ELR (cell line): ENCODE measurements at regions not wholly inside any gene's neighbourhood (a gene's known extent, or its start where the extent isn't known, plus 50 kb on each side); places are given as distances from the start of the nearest gene placed in this dataset.

ENCODE experiments used
- DNase-seq: peaks from one replicate; pipeline ENCODE4 v3.0.0-alpha.2; 2015; ENCODE audit warnings: low read depth

GRCh38 chr5:66472010-66472409, 124.2 kb upstream of the MAST4 start:
- no peak for DNase-seq

GRCh38 chr5:66475731-66476130, 120.5 kb upstream of the MAST4 start:
- no peak for DNase-seq

- DNase-seq = no peak
Observed at GRCh38 chr5:66477596-66477995, 118.6 kb upstream of the MAST4 start.

- no peak for DNase-seq
Observed at GRCh38 chr5:66494437-66494836, 101.8 kb upstream of the MAST4 start.

- DNase-seq = peak; percentile 60
Observed at GRCh38 chr5:66498791-66499207, 97.4 kb upstream of the MAST4 start.

GRCh38 chr5:66503203-66503789, 92.9 kb upstream of the MAST4 start:
- no peak for DNase-seq

GRCh38 chr5:66507106-66507505, 89.1 kb upstream of the MAST4 start:
- DNase-seq = no peak

GRCh38 chr5:66511491-66511890, 84.7 kb upstream of the MAST4 start:
- DNase-seq = peak; percentile 11

- DNase-seq = no peak
Observed at GRCh38 chr5:66513130-66513529, 83.1 kb upstream of the MAST4 start.

GRCh38 chr5:66515209-66515608, 81.0 kb upstream of the MAST4 start:
- no peak for DNase-seq

- no peak for DNase-seq
Observed at GRCh38 chr5:66516550-66516949, 79.6 kb upstream of the MAST4 start.

GRCh38 chr5:66517351-66517750, 78.8 kb upstream of the MAST4 start:
- DNase-seq = no peak

GRCh38 chr5:66518052-66518451, 78.1 kb upstream of the MAST4 start:
- DNase-seq = no peak

GRCh38 chr5:66518753-66519152, 77.4 kb upstream of the MAST4 start:
- no peak for DNase-seq

- DNase-seq = peak; percentile 12
Observed at GRCh38 chr5:66519626-66520025, 76.6 kb upstream of the MAST4 start.

GRCh38 chr5:66520854-66521253, 75.3 kb upstream of the MAST4 start:
- DNase-seq = no peak

GRCh38 chr5:66527478-66528035, 68.6 kb upstream of the MAST4 start:
- DNase-seq = no peak

GRCh38 chr5:66529182-66529581, 67.0 kb upstream of the MAST4 start:
- DNase-seq = no peak

GRCh38 chr5:66529704-66530103, 66.5 kb upstream of the MAST4 start:
- no peak for DNase-seq

- no peak for DNase-seq
Observed at GRCh38 chr5:66538126-66538525, 58.1 kb upstream of the MAST4 start.

GRCh38 chr5:66538531-66538930, 57.7 kb upstream of the MAST4 start:
- DNase-seq = peak; percentile 76

GRCh38 chr5:66540078-66540477, 56.1 kb upstream of the MAST4 start:
- peak; percentile 44 for DNase-seq

- DNase-seq = no peak
Observed at GRCh38 chr5:66542711-66543110, 53.5 kb upstream of the MAST4 start.
